Panc1 (cell line): ENCODE measurements at regions not wholly inside any gene's neighbourhood (a gene's known extent, or its start where the extent isn't known, plus 50 kb on each side); places are given as distances from the start of the nearest gene placed in this dataset.

Experiments used
- POLR2AphosphoS5 ChIP-seq: IDR thresholded peaks from 2 replicates; pipeline ENCODE4 v1.6.1; 2012; ENCODE audit warnings: mild to moderate bottlenecking, low read depth, low read length, moderate library complexity
- SIN3A ChIP-seq: IDR thresholded peaks from 2 replicates; pipeline ENCODE4 v1.6.1; 2012; ENCODE audit warnings: low read depth, mild to moderate bottlenecking, low read length, moderate library complexity, borderline replicate concordance; ENCODE audit not compliant: insufficient read depth
- TCF7L2 ChIP-seq: IDR thresholded peaks from 2 replicates; pipeline ENCODE4 v1.6.1; 2011; ENCODE audit warnings: mild to moderate bottlenecking, low read depth, low read length, inconsistent platforms
- TF ChIP-seq, protein P1 (sequence below), 2 experiments: IDR thresholded peaks; 2 replicates each; pipeline ENCODE4 v1.6.1; 2011 to 2012; ENCODE audit warnings: low read depth in 2 of 2, control low read depth in 1 of 2, low read length in 1 of 2, mild to moderate bottlenecking in 1 of 2, moderate library complexity in 1 of 2; ENCODE audit not compliant: insufficient read depth in 1 of 2
- TF ChIP-seq, protein P2 (sequence below): fragments of 450-650 bp; IDR thresholded peaks from 2 replicates; pipeline ENCODE4 v1.5.1; 2017; ENCODE audit warnings: mild to moderate bottlenecking

DNA sequence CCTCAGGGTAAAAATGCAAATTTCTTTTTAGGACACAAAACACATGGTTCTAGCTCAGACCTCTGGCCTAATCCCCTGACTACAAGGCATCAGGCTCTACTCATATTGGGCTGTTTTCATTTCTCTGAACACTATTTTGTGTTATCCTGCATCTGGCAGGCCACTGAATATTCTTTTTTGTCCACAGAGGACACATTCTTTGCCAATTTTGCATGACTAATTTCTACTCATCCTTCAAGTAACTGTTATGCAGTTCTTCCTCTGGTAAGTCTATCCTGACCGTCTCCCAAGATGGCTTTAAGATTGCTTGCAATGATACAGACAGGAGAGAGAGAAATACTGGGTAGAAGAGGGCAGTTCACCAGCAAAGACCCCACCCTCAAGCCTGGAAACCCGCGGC lies 107.6 kb upstream of the RGPD4 start:
- TF ChIP-seq, protein P1, sequence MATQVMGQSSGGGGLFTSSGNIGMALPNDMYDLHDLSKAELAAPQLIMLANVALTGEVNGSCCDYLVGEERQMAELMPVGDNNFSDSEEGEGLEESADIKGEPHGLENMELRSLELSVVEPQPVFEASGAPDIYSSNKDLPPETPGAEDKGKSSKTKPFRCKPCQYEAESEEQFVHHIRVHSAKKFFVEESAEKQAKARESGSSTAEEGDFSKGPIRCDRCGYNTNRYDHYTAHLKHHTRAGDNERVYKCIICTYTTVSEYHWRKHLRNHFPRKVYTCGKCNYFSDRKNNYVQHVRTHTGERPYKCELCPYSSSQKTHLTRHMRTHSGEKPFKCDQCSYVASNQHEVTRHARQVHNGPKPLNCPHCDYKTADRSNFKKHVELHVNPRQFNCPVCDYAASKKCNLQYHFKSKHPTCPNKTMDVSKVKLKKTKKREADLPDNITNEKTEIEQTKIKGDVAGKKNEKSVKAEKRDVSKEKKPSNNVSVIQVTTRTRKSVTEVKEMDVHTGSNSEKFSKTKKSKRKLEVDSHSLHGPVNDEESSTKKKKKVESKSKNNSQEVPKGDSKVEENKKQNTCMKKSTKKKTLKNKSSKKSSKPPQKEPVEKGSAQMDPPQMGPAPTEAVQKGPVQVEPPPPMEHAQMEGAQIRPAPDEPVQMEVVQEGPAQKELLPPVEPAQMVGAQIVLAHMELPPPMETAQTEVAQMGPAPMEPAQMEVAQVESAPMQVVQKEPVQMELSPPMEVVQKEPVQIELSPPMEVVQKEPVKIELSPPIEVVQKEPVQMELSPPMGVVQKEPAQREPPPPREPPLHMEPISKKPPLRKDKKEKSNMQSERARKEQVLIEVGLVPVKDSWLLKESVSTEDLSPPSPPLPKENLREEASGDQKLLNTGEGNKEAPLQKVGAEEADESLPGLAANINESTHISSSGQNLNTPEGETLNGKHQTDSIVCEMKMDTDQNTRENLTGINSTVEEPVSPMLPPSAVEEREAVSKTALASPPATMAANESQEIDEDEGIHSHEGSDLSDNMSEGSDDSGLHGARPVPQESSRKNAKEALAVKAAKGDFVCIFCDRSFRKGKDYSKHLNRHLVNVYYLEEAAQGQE (IDR thresholded peaks at IDR 0.05; ENCODE audit: insufficient read depth in 1 of 2, low read depth in 2 of 2, low read length in 1 of 2), result no peak
- TF ChIP-seq, protein P2, sequence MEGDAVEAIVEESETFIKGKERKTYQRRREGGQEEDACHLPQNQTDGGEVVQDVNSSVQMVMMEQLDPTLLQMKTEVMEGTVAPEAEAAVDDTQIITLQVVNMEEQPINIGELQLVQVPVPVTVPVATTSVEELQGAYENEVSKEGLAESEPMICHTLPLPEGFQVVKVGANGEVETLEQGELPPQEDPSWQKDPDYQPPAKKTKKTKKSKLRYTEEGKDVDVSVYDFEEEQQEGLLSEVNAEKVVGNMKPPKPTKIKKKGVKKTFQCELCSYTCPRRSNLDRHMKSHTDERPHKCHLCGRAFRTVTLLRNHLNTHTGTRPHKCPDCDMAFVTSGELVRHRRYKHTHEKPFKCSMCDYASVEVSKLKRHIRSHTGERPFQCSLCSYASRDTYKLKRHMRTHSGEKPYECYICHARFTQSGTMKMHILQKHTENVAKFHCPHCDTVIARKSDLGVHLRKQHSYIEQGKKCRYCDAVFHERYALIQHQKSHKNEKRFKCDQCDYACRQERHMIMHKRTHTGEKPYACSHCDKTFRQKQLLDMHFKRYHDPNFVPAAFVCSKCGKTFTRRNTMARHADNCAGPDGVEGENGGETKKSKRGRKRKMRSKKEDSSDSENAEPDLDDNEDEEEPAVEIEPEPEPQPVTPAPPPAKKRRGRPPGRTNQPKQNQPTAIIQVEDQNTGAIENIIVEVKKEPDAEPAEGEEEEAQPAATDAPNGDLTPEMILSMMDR, result no peak
- TF ChIP-seq POLR2AphosphoS5 (no peak), TCF7L2 (no peak), SIN3A (no peak)
